Natural killer cell treated with Interleukin-12 subunit alpha and Interleukin-12 subunit beta and Interleukin-15 and Interleukin-18, amount 100 ng/mL, for 72 hours (primary cell): ENCODE measurements at regions not wholly inside any gene's neighbourhood (a gene's known extent, or its start where the extent isn't known, plus 50 kb on each side); places are given as distances from the start of the nearest gene placed in this dataset.

Experiments
- ATAC-seq, 2 donors: fragments of 150-1000 bp; cut with Tn5 transposase in 1 of 2; sonication (Bioruptor Pico), chemical (Tn5 transposase) in 1 of 2; 2 replicates each; pipeline ENCODE4 v1.10.0; 2021
- DNase-seq: peaks from one replicate; pipeline ENCODE4 v3.0.0; 2022; ENCODE audit warnings: low spot score
- H3K27ac Mint-ChIP-seq, 2 donors: 1 replicate in 1 of 2; 2 replicates in 1 of 2; pipeline ENCODE4 v1.8.0; 2022; ENCODE audit warnings: mixed read lengths in 2 of 2, mild to moderate bottlenecking in 1 of 2, moderate library complexity in 1 of 2
- H3K27me3 Mint-ChIP-seq, 2 donors: 1 replicate in 1 of 2; 2 replicates in 1 of 2; pipeline ENCODE4 v1.8.0; 2022; ENCODE audit warnings: mixed read lengths in 2 of 2
- H3K36me3 Mint-ChIP-seq: one replicate; pipeline ENCODE4 v1.8.0; 2022; ENCODE audit warnings: mixed read lengths
- H3K4me1 Mint-ChIP-seq, 2 donors: 1 replicate in 1 of 2; 2 replicates in 1 of 2; pipeline ENCODE4 v1.8.0; 2022; ENCODE audit warnings: low read depth in 2 of 2, mixed read lengths in 2 of 2, mild to moderate bottlenecking in 1 of 2
- H3K4me3 Mint-ChIP-seq: one replicate; pipeline ENCODE4 v1.8.0; 2022; ENCODE audit warnings: mixed read lengths
- H3K9me3 Mint-ChIP-seq: 2 replicates; pipeline ENCODE4 v1.8.0; 2022; ENCODE audit warnings: mixed read lengths

DNA sequence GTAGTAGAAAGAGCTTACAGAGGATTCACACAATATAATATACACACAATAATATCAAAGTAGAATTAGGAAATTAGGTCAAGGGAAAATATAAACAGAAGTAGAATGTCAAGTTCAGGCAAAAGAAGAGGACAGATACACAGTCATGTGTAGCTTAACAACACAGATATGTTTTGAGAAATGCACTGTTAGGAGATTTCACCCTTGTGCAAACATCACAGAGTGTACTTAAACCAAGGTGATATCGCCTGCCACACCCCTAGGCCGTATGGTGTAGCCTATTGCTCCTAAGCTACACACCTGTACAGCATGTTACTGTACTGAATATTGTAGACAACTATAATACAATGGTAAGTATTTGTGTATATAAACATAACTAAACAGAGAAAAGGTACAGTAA is 110.0 kb upstream of the EDNRA start:
- H3K9me3 Mint-ChIP-seq = peaks cover 4% of the 10 kb centered on the region
- H3K27me3 Mint-ChIP-seq = no peaks in the 10 kb centered on the region
- H3K27ac Mint-ChIP-seq = no peak overlapping the region
- no peak overlapping the region for H3K4me3 Mint-ChIP-seq
- ATAC-seq (no peak), DNase-seq (no peak)
- no peaks in the 10 kb centered on the region for H3K4me1 Mint-ChIP-seq
- H3K36me3 Mint-ChIP-seq = no peaks in the 10 kb centered on the region

DNA sequence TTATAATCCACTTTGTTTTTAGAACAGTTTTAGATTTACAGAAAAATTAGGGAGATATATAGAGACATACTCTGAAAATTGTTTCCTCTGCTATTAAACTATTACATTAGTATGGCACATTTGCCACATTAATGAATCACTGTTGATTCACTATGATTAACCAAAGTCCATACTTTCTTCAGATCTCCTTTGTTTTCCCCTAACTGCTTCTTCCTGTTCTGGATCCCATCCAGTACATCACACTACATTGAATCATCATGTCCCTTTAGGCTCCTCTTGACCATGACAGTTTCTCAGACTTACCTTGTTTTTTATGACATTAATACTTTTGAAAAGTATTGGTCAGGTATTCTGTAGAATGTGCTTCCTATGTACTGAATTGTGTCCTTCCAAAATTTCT is 109.2 kb upstream of the EDNRA start:
- DNase-seq = no peak
- Mint-ChIP-seq H3K36me3 (no peaks in the 10 kb centered on the region), H3K27me3 (no peaks in the 10 kb centered on the region), H3K9me3 (peaks cover 10% of the 10 kb centered on the region), H3K4me3 (no peak overlapping the region), H3K4me1 (no peaks in the 10 kb centered on the region), H3K27ac (no peak overlapping the region)
- ATAC-seq = no peak

DNA sequence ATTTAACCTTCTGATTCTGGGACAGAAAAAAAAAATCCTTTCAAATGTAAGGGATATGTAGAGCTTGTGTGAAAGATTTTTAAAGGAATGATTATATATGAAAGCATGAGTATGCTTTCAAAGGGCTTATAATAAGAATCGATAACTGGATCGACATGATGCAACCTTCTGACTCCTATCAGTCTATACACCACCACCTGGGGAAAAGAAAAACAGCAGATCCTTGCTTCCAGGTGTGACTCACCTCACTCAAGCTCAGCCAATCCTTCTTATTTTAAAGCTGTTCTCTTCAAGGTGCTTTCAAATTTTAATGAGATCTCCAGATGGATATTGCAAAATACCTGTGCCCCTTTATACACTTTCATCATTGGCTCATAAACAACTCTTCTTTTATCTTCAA is 102.1 kb upstream of the EDNRA start:
- H3K27ac Mint-ChIP-seq = no peak overlapping the region
- no peak for DNase-seq
- no peaks in the 10 kb centered on the region for H3K36me3 Mint-ChIP-seq
- no peaks in the 10 kb centered on the region for H3K4me1 Mint-ChIP-seq
- H3K9me3 Mint-ChIP-seq = peaks cover 6% of the 10 kb centered on the region
- no peak overlapping the region for H3K4me3 Mint-ChIP-seq
- no peaks in the 10 kb centered on the region for H3K27me3 Mint-ChIP-seq
- ATAC-seq = no peak

DNA sequence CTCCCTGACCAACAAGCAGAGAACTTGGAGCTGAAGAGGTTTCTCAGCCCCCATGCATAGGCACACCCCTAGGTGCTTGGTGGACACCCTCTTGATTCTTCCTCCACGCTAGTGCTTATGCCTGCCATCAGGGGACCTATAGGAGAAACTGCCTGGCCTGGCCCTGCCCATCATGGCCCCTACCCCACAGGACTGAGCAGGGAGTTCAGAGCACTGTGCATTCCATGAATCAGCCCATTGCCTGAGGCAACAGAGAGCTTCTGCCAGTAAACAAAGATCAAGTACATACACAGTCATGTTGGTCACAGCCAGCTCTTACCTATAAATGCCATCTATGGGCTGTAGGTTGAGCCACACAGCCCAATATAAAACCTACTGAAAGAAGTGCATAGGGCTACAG is 99.1 kb upstream of the EDNRA start:
- no peaks in the 10 kb centered on the region for H3K9me3 Mint-ChIP-seq
- H3K27me3 Mint-ChIP-seq = no peaks in the 10 kb centered on the region
- H3K4me1 Mint-ChIP-seq = no peaks in the 10 kb centered on the region
- ATAC-seq (no peak), DNase-seq (no peak)
- H3K4me3 Mint-ChIP-seq = no peak overlapping the region
- no peaks in the 10 kb centered on the region for H3K36me3 Mint-ChIP-seq
- no peak overlapping the region for H3K27ac Mint-ChIP-seq

DNA sequence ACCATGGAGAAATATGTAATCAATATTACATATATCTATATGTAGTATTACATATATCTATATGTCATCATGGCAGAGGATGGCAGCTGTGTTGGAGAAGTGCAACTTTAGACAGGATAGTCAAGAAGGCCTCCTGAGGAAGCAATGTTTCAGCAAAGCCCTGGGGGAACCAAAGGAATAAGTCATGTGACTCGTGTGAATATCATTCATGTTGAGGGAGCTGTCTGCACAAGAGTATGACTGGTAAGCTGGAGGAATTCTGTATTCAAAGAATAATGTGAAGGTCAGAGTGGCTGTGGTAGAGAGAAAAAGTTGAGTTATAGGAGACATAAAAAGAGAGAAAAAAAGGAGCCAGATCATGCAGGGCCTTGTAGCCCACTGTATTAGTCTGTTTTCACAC is 92.9 kb upstream of the EDNRA start:
- ATAC-seq (no peak), DNase-seq (no peak)
- H3K27me3 Mint-ChIP-seq = no peaks in the 10 kb centered on the region
- no peak overlapping the region for H3K4me3 Mint-ChIP-seq
- no peak overlapping the region for H3K27ac Mint-ChIP-seq
- no peaks in the 10 kb centered on the region for H3K4me1 Mint-ChIP-seq
- peaks cover 13% of the 10 kb centered on the region for H3K9me3 Mint-ChIP-seq
- H3K36me3 Mint-ChIP-seq = no peaks in the 10 kb centered on the region

DNA sequence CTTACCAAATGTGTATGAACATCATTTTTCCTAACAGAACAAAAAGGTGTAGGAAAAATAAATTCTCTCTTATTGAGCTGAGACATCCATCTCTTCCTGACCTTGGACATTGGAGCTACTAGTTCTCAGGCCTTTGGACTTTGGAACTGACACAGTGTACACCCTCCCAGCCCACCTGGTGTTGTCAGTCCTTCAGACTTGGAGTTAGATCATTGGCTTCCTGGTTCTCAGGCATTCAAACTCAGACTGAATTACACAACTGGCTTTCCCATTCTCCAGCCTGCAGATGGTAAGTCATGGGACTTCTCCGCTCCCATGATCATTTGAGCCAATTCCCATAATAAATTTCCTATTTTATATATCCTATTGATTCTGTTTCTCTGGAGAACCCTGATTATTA is 84.8 kb upstream of the EDNRA start:
- Mint-ChIP-seq H3K27ac (no peak overlapping the region), H3K36me3 (no peaks in the 10 kb centered on the region), H3K4me1 (no peaks in the 10 kb centered on the region), H3K9me3 (peaks cover 13% of the 10 kb centered on the region), H3K4me3 (no peak overlapping the region), H3K27me3 (no peaks in the 10 kb centered on the region)
- ATAC-seq (no peak), DNase-seq (no peak)

DNA sequence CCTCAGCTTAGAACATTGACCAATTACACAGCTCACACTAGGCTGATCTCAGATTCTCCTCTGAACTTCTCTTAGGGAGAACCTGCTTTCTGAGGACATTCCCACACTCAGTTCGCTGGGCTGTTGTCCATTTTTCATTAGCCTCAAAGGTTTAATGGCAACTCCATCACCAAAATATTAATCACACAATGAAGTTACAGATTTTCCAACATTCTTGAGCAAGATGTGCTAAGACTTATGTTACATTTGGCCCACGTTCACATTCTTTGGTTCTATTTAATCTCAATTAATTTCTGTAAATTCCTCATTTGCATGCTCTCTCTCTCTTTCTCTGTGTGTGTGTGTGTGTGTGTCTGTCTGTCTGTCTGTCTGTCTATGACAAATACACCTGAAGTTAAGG is 82.3 kb upstream of the EDNRA start:
- no peaks in the 10 kb centered on the region for H3K36me3 Mint-ChIP-seq
- no peak overlapping the region for H3K27ac Mint-ChIP-seq
- no peaks in the 10 kb centered on the region for H3K4me1 Mint-ChIP-seq
- ATAC-seq (no peak), DNase-seq (no peak)
- H3K4me3 Mint-ChIP-seq = no peak overlapping the region
- peaks cover 14% of the 10 kb centered on the region for H3K9me3 Mint-ChIP-seq
- no peaks in the 10 kb centered on the region for H3K27me3 Mint-ChIP-seq

DNA sequence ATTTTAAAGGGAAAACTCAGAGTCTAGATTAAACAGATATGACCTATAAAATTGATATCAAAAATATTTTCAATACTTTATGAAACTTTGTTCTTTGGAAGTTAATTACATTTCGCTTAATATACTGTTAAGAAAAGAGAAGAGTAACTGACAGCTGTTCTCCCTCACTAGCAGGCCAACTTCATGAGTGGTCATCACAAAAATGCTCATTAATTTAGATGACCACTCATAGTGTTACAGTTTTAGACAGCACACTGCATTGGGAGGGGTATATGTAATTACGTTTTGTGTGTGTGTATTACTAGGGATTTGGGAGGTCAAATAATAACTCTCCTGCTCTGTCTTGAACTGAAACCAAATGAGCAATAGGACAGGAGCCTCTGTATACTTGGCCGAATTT is 80.2 kb upstream of the EDNRA start:
- no peak for DNase-seq
- Mint-ChIP-seq H3K36me3 (no peaks in the 10 kb centered on the region), H3K4me1 (no peaks in the 10 kb centered on the region), H3K4me3 (no peak overlapping the region), H3K27me3 (no peaks in the 10 kb centered on the region), H3K9me3 (peaks cover 8% of the 10 kb centered on the region), H3K27ac (no peak overlapping the region)
- ATAC-seq = no peak

DNA sequence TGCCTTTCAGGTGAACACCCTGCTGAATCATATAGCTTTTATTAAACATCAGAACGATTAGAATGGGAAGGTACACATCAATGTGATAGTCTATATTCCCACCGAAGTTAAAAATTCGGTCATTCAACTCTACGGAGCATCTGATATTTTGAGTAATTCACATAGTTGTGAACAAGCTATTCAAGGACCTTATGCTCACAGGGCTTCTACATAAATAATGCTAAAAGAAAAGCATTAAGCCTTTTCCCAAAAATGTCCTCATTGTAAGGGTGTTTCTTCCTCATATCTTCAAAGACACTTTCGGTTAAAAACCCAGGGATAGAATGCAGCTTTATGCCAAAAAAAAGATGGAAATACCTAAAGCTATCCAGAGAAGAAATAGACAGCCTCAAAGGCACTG is 79.7 kb upstream of the EDNRA start:
- H3K27ac Mint-ChIP-seq = no peak overlapping the region
- no peaks in the 10 kb centered on the region for H3K4me1 Mint-ChIP-seq
- H3K4me3 Mint-ChIP-seq = no peak overlapping the region
- no peaks in the 10 kb centered on the region for H3K36me3 Mint-ChIP-seq
- no peaks in the 10 kb centered on the region for H3K27me3 Mint-ChIP-seq
- H3K9me3 Mint-ChIP-seq = peaks cover 8% of the 10 kb centered on the region
- DNase-seq (no peak), ATAC-seq (no peak)

DNA sequence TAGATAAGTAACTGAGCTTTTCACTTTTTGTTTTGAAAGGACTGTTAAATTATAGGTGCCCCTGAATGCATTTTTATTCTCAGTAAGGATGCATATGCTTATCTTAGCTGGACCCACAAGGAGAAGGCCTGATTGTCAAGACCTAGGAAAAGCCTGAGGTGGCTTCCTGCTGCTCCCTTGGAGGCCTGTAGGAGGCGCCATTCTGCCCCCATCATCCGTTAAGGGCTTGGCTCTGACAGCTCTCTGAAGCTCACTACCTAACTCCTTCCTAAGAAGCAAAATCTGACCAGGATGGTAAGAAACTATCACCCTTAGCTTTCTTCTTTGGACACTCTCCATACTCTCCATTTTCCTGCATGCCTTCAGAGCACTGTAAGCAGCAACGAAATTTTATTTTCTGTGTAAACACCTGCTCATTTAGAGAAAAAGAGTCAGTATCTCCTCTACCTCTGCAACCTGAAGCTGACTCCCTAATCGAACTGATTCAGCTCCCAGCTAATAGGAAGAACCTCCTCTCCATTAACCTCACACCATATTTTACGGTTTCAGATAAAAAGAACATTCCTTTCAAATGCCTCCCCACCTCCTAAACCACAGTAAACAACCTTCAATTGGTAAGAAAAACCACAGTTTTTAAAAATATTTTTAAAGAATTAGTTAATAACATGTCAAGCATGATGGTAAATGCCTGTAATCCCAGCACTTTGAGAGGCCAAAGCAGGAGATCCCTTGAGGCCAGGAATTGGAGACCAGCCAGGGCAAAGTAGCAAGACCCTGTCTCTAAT is 73.4 kb upstream of the EDNRA start:
- ATAC-seq (no peak), DNase-seq (no peak)
- H3K4me1 Mint-ChIP-seq = no peaks in the 10 kb centered on the region
- no peaks in the 10 kb centered on the region for H3K27me3 Mint-ChIP-seq
- peaks cover 8% of the 10 kb centered on the region for H3K9me3 Mint-ChIP-seq
- no peak overlapping the region for H3K4me3 Mint-ChIP-seq
- H3K27ac Mint-ChIP-seq = no peak overlapping the region
- no peaks in the 10 kb centered on the region for H3K36me3 Mint-ChIP-seq

DNA sequence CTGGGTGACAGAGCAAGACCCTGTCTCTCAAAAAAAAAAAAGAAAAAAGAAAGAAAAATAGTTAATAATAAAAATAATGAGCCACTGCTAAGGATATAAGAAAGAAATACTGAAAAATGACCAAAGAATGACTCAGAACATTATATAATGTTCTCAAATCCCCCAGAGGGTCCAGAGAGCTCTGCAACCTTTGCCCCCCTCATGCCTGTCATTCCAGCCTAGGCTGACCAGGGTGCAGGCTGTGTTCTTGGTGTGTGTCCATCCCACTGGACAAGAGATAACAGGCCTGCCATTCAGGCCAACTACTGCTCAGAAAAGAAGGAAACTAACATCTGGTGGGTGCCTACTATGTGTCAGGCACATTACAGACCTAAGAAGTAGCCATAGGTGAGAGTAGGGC is 72.7 kb upstream of the EDNRA start:
- Mint-ChIP-seq H3K4me1 (no peaks in the 10 kb centered on the region), H3K4me3 (no peak overlapping the region), H3K27me3 (no peaks in the 10 kb centered on the region), H3K27ac (no peak overlapping the region), H3K9me3 (peaks cover 8% of the 10 kb centered on the region), H3K36me3 (no peaks in the 10 kb centered on the region)
- DNase-seq (no peak), ATAC-seq (no peak)

DNA sequence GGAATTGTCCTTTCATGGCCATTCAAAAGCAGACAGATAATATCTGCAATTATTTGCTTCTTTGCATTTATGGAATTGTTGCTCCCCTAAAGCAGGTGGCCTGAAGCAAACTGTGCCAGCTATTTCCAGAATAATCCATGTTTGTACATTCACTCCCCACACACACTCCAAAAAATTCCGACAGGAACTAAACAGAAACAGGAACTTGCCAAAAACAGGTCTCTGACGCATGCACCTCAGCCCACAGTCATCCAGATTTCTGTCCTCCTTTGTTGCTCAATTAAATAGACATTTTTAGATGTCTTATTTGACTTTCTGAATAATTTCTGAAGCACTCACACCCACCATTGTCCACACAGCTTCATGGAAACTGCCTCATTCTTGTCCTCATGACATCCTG is 71.5 kb upstream of the EDNRA start:
- Mint-ChIP-seq H3K4me3 (no peak overlapping the region), H3K4me1 (no peaks in the 10 kb centered on the region), H3K27ac (no peak overlapping the region), H3K36me3 (no peaks in the 10 kb centered on the region), H3K9me3 (peaks cover 7% of the 10 kb centered on the region), H3K27me3 (no peaks in the 10 kb centered on the region)
- ATAC-seq = no peak
- no peak for DNase-seq

DNA sequence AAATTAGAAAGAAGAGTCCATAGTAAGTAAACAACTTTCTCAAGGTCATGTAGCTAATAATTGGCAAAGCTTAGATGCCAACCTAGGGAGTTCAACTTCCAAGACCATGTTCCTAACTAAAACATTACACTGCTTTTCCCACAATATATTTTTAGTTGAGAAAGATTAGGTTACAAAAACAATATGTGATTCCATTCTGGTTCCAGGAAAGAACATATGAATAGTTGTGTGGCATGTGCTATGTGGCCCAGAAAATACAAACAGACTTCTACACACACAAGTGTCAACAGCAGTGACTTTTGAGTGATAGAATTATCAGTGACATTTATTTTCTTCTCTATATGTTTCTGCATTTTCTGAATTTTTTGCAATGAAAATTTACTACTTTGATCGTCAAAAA is 62.7 kb upstream of the EDNRA start:
- Mint-ChIP-seq H3K27ac (no peak overlapping the region), H3K27me3 (no peaks in the 10 kb centered on the region)

DNA sequence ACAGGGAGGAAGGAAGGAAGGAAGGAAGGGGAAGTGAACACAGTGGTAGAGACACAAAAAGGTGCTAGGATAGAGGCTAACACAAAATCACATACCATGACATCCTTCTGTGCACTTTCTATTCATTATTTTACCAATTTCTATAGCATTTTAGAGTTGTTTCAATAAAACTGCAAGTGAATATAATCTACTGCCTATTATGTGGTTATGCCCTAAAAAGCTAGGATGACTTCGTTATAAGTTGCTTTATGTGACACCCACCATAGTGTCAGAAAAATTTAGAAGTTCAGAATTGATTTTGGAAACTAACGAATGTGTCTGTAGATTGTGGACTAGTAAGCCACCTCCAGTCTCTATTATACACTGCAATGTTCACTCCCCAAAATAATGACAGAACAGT is 59.4 kb upstream of the EDNRA start:
- DNase-seq (no peak), ATAC-seq (no peak)
- Mint-ChIP-seq H3K27me3 (no peaks in the 10 kb centered on the region), H3K36me3 (no peaks in the 10 kb centered on the region), H3K9me3 (peaks cover 5% of the 10 kb centered on the region), H3K27ac (no peak overlapping the region), H3K4me3 (no peak overlapping the region), H3K4me1 (no peaks in the 10 kb centered on the region)

More for the DNA sequence above, 62.7 kb upstream of the EDNRA start:
- no peaks in the 10 kb centered on the region for H3K36me3 Mint-ChIP-seq
- peaks cover 12% of the 10 kb centered on the region for H3K9me3 Mint-ChIP-seq
- ATAC-seq = no peak
- no peak overlapping the region for H3K4me3 Mint-ChIP-seq
- DNase-seq = no peak
- no peaks in the 10 kb centered on the region for H3K4me1 Mint-ChIP-seq

DNA sequence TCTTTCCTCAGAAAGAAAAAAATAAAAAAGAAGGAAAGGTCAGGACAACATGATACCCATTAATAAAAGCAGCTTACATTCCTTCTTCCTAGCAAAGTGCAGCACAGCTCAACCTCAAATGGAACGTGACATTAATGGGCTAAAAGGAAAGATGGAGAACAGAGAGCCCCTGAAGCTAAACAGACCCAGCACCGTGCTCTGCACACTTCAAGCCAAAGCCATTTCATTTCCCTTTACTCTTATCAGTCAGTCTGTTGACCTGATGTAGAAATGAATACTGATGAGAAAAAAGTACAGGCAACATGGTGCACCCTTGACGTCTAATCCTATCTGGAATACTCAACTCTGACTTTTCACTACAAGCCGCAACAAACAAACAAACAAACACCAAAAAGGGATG is 57.7 kb upstream of the EDNRA start:
- no peaks in the 10 kb centered on the region for H3K4me1 Mint-ChIP-seq
- H3K9me3 Mint-ChIP-seq = peaks cover 11% of the 10 kb centered on the region
- no peak overlapping the region for H3K27ac Mint-ChIP-seq
- H3K4me3 Mint-ChIP-seq = no peak overlapping the region
- no peak for DNase-seq
- no peaks in the 10 kb centered on the region for H3K36me3 Mint-ChIP-seq
- no peak for ATAC-seq
- H3K27me3 Mint-ChIP-seq = no peaks in the 10 kb centered on the region
